SU-DHL-6 (cell line): ENCODE measurements at regions not wholly inside any gene's neighbourhood (a gene's known extent, or its start where the extent isn't known, plus 50 kb on each side); places are given as distances from the start of the nearest gene placed in this dataset.

Source experiments
- H2AFZ ChIP-seq: fragments of 200-600 bp; sonication (generic); 2 replicates; pipeline ENCODE4 v1.6.1; 2014; ENCODE audit warnings: low read depth, mild to moderate bottlenecking, moderate library complexity, mixed read lengths, antibody characterized with exemption, low read length; ENCODE audit not compliant: severe bottlenecking
- H3F3A ChIP-seq: fragments of 200-600 bp; shearing (Covaris generic); 2 replicates; pipeline ENCODE4 v1.6.0; 2016; ENCODE audit warnings: antibody characterized with exemption, mild to moderate bottlenecking; ENCODE audit not compliant: insufficient read depth
- H3K27ac ChIP-seq: fragments of 200-600 bp; sonication (generic); 2 replicates; pipeline ENCODE4 v1.5.1; 2016; ENCODE audit warnings: low read depth, mild to moderate bottlenecking, low read length, moderate library complexity, mixed read lengths
- H3K27me3 ChIP-seq: fragments of 200-600 bp; sonication (generic), shearing (Covaris generic); 2 replicates; pipeline ENCODE4 v1.6.0; 2014; ENCODE audit warnings: mild to moderate bottlenecking, low read length
- H3K36me3 ChIP-seq: fragments of 200-600 bp; sonication (generic); 2 replicates; pipeline ENCODE4 v1.6.1; 2014; ENCODE audit warnings: mild to moderate bottlenecking, low read length, mixed read lengths
- H3K4me2 ChIP-seq: fragments of 300-600, 200-600 bp; shearing (Covaris generic), sonication (generic); 2 replicates; pipeline ENCODE4 v1.6.0; 2014; ENCODE audit warnings: low read length, low read depth, mild to moderate bottlenecking; ENCODE audit not compliant: poor library complexity, severe bottlenecking
- H3K4me3 ChIP-seq: fragments of 200-600 bp; sonication (generic); 2 replicates; pipeline ENCODE4 v1.5.1; 2014; ENCODE audit warnings: antibody characterized with exemption, low read length, mild to moderate bottlenecking, mixed read lengths; ENCODE audit not compliant: insufficient read depth, poor library complexity, severe bottlenecking
- H3K79me2 ChIP-seq: fragments of 200-600 bp; sonication (generic); 2 replicates; pipeline ENCODE4 v1.6.1; 2014; ENCODE audit warnings: mild to moderate bottlenecking, low read length, moderate library complexity; ENCODE audit not compliant: insufficient read depth
- H3K9ac ChIP-seq: fragments of 200-600 bp; sonication (generic); 2 replicates; pipeline ENCODE4 v1.7.0; 2014; ENCODE audit warnings: mild to moderate bottlenecking, low read length
- H3K9me2 ChIP-seq: fragments of 200-600 bp; sonication (generic); replicated peaks from 2 replicates; pipeline ENCODE4 v1.6.1; 2014; ENCODE audit warnings: low read length; ENCODE audit not compliant: insufficient read depth
- H3K9me3 ChIP-seq: fragments of 200-600 bp; sonication (generic); 2 replicates; pipeline ENCODE4 v1.6.1; 2014; ENCODE audit warnings: low read length, mixed read lengths; ENCODE audit not compliant: insufficient read depth
- H4K20me1 ChIP-seq: fragments of 200-600 bp; sonication (generic); 2 replicates; pipeline ENCODE4 v1.6.1; 2014; ENCODE audit warnings: low read depth, mild to moderate bottlenecking, antibody characterized with exemption, low read length, moderate library complexity, mixed read lengths
- CTCF ChIP-seq: fragments of 200-600 bp; sonication (generic); IDR thresholded peaks from one replicate; pipeline ENCODE4 v1.5.1; 2017; ENCODE audit warnings: antibody characterized with exemption, mild to moderate bottlenecking, low read length, moderate library complexity; ENCODE audit not compliant: insufficient read depth, poor library complexity, severe bottlenecking
- EZH2phosphoT487 ChIP-seq: fragments of 200-600 bp; sonication (generic), shearing (Covaris generic); conservative IDR thresholded peaks from 2 replicates; pipeline ENCODE4 v1.6.1; 2018; ENCODE audit warnings: mild to moderate bottlenecking, antibody characterized with exemption, low read length, moderate library complexity, mixed read lengths

GRCh38 chr13:104831831-104832230 lies 1703.6 kb downstream of the EFNB2 start:
- H3K36me3 ChIP-seq, result no peaks in the 10 kb centered on the region
- H3K9me2 ChIP-seq, result no peaks in the 10 kb centered on the region
- H3K4me2 ChIP-seq, result no peak overlapping the region
- H3K9ac ChIP-seq, result no peak overlapping the region
- no peak for TF ChIP-seq CTCF
- TF ChIP-seq EZH2phosphoT487, result no peak
- H3F3A ChIP-seq, result no peaks in the 10 kb centered on the region
- H3K4me3 ChIP-seq, result no peak overlapping the region
- no peaks in the 10 kb centered on the region for H3K27me3 ChIP-seq
- H2AFZ ChIP-seq, result no peak overlapping the region
- no peaks in the 10 kb centered on the region for H3K79me2 ChIP-seq
- no peaks in the 10 kb centered on the region for H4K20me1 ChIP-seq
- no peak overlapping the region for H3K27ac ChIP-seq
- no peaks in the 10 kb centered on the region for H3K9me3 ChIP-seq

GRCh38 chr13:104823709-104824108 lies 1711.8 kb downstream of the EFNB2 start:
- Histone ChIP-seq H3K36me3 (no peaks in the 10 kb centered on the region), H2AFZ (no peak overlapping the region), H3K27ac (no peak overlapping the region), H4K20me1 (no peaks in the 10 kb centered on the region), H3K79me2 (no peaks in the 10 kb centered on the region), H3K4me2 (no peak overlapping the region), H3K27me3 (no peaks in the 10 kb centered on the region), H3K9ac (no peak overlapping the region), H3K9me2 (no peaks in the 10 kb centered on the region), H3K9me3 (no peaks in the 10 kb centered on the region), H3F3A (no peaks in the 10 kb centered on the region), H3K4me3 (no peak overlapping the region)
- TF ChIP-seq EZH2phosphoT487, result no peak
- no peak for TF ChIP-seq CTCF

GRCh38 chr13:104823071-104823470 lies 1712.4 kb downstream of the EFNB2 start:
- TF ChIP-seq EZH2phosphoT487 (no peak), CTCF (no peak)
- H3K9me2 ChIP-seq, result no peaks in the 10 kb centered on the region
- no peaks in the 10 kb centered on the region for H3K9me3 ChIP-seq
- no peaks in the 10 kb centered on the region for H4K20me1 ChIP-seq
- H3K27ac ChIP-seq, result no peak overlapping the region
- H3K4me3 ChIP-seq, result no peak overlapping the region
- no peak overlapping the region for H3K4me2 ChIP-seq
- no peak overlapping the region for H3K9ac ChIP-seq
- H3K79me2 ChIP-seq, result no peaks in the 10 kb centered on the region
- H3K36me3 ChIP-seq, result no peaks in the 10 kb centered on the region
- H2AFZ ChIP-seq, result no peak overlapping the region
- H3F3A ChIP-seq, result no peaks in the 10 kb centered on the region
- no peaks in the 10 kb centered on the region for H3K27me3 ChIP-seq

GRCh38 chr13:104817271-104817670 lies 1718.2 kb downstream of the EFNB2 start:
- TF ChIP-seq CTCF, result no peak
- no peak for TF ChIP-seq EZH2phosphoT487
- no peak overlapping the region for H3K9ac ChIP-seq
- H3K27me3 ChIP-seq, result no peaks in the 10 kb centered on the region
- no peaks in the 10 kb centered on the region for H4K20me1 ChIP-seq
- H3K4me3 ChIP-seq, result no peak overlapping the region
- no peak overlapping the region for H2AFZ ChIP-seq
- no peaks in the 10 kb centered on the region for H3K9me2 ChIP-seq
- no peaks in the 10 kb centered on the region for H3K36me3 ChIP-seq
- no peaks in the 10 kb centered on the region for H3K79me2 ChIP-seq
- no peak overlapping the region for H3K27ac ChIP-seq
- H3K9me3 ChIP-seq, result no peaks in the 10 kb centered on the region
- H3K4me2 ChIP-seq, result no peak overlapping the region
- H3F3A ChIP-seq, result no peaks in the 10 kb centered on the region
